ENCODE measurements at regions not wholly inside any gene's neighbourhood (a gene's known extent, or its start where the extent isn't known, plus 50 kb on each side); places are given as distances from the start of the nearest gene placed in this dataset.

- H3K9me2 ChIP-seq (replicated peaks; ENCODE audit: insufficient read depth, low read length): no peaks in the 10 kb centered on the region
- H3K4me2 ChIP-seq (ENCODE audit: low read depth, low read length): no peak overlapping the region
- no peak for TF ChIP-seq CTCF (IDR thresholded peaks at IDR 0.05; ENCODE audit: low read length)
- no peak for TF ChIP-seq EZH2 (optimal IDR thresholded peaks at IDR 0.05; ENCODE audit: low read depth, low read length)
- TF ChIP-seq EZH2phosphoT487 (IDR thresholded peaks at IDR 0.05; ENCODE audit: low read length): no peak
Observed at GRCh38 chr1:162942916-162943559, 82.1 kb upstream of the CCDC190 start.

GRCh38 chr1:162941024-162941423 lies 80.0 kb upstream of the CCDC190 start:
- H3K36me3 ChIP-seq (replicated peaks; ENCODE audit: insufficient read depth, low read length): no peaks in the 10 kb centered on the region
- no peaks in the 10 kb centered on the region for H3K79me2 ChIP-seq (ENCODE audit: low read length)
- H2AFZ ChIP-seq (ENCODE audit: low read length): no peak overlapping the region
- no peaks in the 10 kb centered on the region for H3K4me1 ChIP-seq (ENCODE audit: low read length)
- no peaks in the 10 kb centered on the region for H3K9me2 ChIP-seq (replicated peaks; ENCODE audit: insufficient read depth, low read length)
- H3F3A ChIP-seq (ENCODE audit: insufficient read depth, low read length): no peaks in the 10 kb centered on the region
- DNase-seq: no peak
- H3K4me3 ChIP-seq (ENCODE audit: low read length): no peak overlapping the region
- H3K9me3 ChIP-seq (replicated peaks; ENCODE audit: insufficient read depth, low read length): no peaks in the 10 kb centered on the region
- no peaks in the 10 kb centered on the region for H3K27me3 ChIP-seq (replicated peaks; ENCODE audit: insufficient read depth, low read length)
- H4K20me1 ChIP-seq (ENCODE audit: insufficient read depth, low read length): no peaks in the 10 kb centered on the region
- no peak overlapping the region for H3K4me2 ChIP-seq (ENCODE audit: low read depth, low read length)
- H3K9ac ChIP-seq (ENCODE audit: low read length): no peak overlapping the region
- no peak for TF ChIP-seq EZH2phosphoT487 (IDR thresholded peaks at IDR 0.05; ENCODE audit: low read length)
- no peak for TF ChIP-seq EZH2 (optimal IDR thresholded peaks at IDR 0.05; ENCODE audit: low read depth, low read length)
- TF ChIP-seq CTCF (IDR thresholded peaks at IDR 0.05; ENCODE audit: low read length): no peak
- no peak overlapping the region for H3K27ac ChIP-seq (ENCODE audit: low read length)

More at GRCh38 chr1:162942916-162943559, 82.1 kb upstream of the CCDC190 start:
- Histone ChIP-seq H3F3A (ENCODE audit: insufficient read depth, low read length) (no peaks in the 10 kb centered on the region), H4K20me1 (ENCODE audit: insufficient read depth, low read length) (no peaks in the 10 kb centered on the region), H3K27ac (ENCODE audit: low read length) (no peak overlapping the region), H3K27me3 (replicated peaks; ENCODE audit: insufficient read depth, low read length) (no peaks in the 10 kb centered on the region), H3K9me3 (replicated peaks; ENCODE audit: insufficient read depth, low read length) (no peaks in the 10 kb centered on the region), H2AFZ (ENCODE audit: low read length) (no peak overlapping the region), H3K79me2 (ENCODE audit: low read length) (no peaks in the 10 kb centered on the region), H3K4me3 (ENCODE audit: low read length) (no peak overlapping the region), H3K36me3 (replicated peaks; ENCODE audit: insufficient read depth, low read length) (no peaks in the 10 kb centered on the region), H3K9ac (ENCODE audit: low read length) (no peak overlapping the region), H3K4me1 (ENCODE audit: low read length) (no peaks in the 10 kb centered on the region)
- DNase-seq: no peak

GRCh38 chr1:162939035-162939434 lies 78.1 kb upstream of the CCDC190 start:
- H3K27ac ChIP-seq (ENCODE audit: low read length): no peak overlapping the region
- H2AFZ ChIP-seq (ENCODE audit: low read length): no peak overlapping the region
- H3K4me3 ChIP-seq (ENCODE audit: low read length): no peak overlapping the region
- no peaks in the 10 kb centered on the region for H3K36me3 ChIP-seq (replicated peaks; ENCODE audit: insufficient read depth, low read length)
- DNase-seq: no peak
- no peaks in the 10 kb centered on the region for H3F3A ChIP-seq (ENCODE audit: insufficient read depth, low read length)
- no peaks in the 10 kb centered on the region for H3K4me1 ChIP-seq (ENCODE audit: low read length)
- no peaks in the 10 kb centered on the region for H3K9me3 ChIP-seq (replicated peaks; ENCODE audit: insufficient read depth, low read length)
- H3K27me3 ChIP-seq (replicated peaks; ENCODE audit: insufficient read depth, low read length): no peaks in the 10 kb centered on the region
- TF ChIP-seq CTCF (IDR thresholded peaks at IDR 0.05; ENCODE audit: low read length) (no peak), EZH2 (optimal IDR thresholded peaks at IDR 0.05; ENCODE audit: low read depth, low read length) (no peak), EZH2phosphoT487 (IDR thresholded peaks at IDR 0.05; ENCODE audit: low read length) (no peak)
- H3K9ac ChIP-seq (ENCODE audit: low read length): no peak overlapping the region
- H4K20me1 ChIP-seq (ENCODE audit: insufficient read depth, low read length): no peaks in the 10 kb centered on the region
- no peak overlapping the region for H3K4me2 ChIP-seq (ENCODE audit: low read depth, low read length)
- H3K9me2 ChIP-seq (replicated peaks; ENCODE audit: insufficient read depth, low read length): no peaks in the 10 kb centered on the region
- no peaks in the 10 kb centered on the region for H3K79me2 ChIP-seq (ENCODE audit: low read length)

Measured in MM.1S (cell line).